Posterior cingulate gyrus (tissue), 11 donors: ENCODE measurements at regions not wholly inside any gene's neighbourhood (a gene's known extent, or its start where the extent isn't known, plus 50 kb on each side); places are given as distances from the start of the nearest gene placed in this dataset.

Source experiments
- DNase-seq, 10 donors: peaks; one replicate each; pipeline versions ENCODE4 v3.0.0 to v3.0.0-alpha.2; 2020 to 2021; ENCODE audit warnings: mixed read lengths in 3 of 10
- intact Hi-C: fragments of 100-400 bp; cut with DNase I; formaldehyde crosslinking; loops from one replicate; pipeline ENCODE4 v1.15.1; 2023

- intact Hi-C loops: no loop called here
- no peak for DNase-seq
These were observed 565.5 kb downstream of the NOVA1 start for GRCh38 chr14:26032348-26032747.

GRCh38 chr14:26026384-26026783 is 571.4 kb downstream of the NOVA1 start:
- intact Hi-C loops: no loop called here
- DNase-seq: no peak

GRCh38 chr14:26023967-26024366 is 573.9 kb downstream of the NOVA1 start:
- no peak for DNase-seq
- intact Hi-C loops: no loop called here

- DNase-seq: no peak
These were observed 576.1 kb downstream of the NOVA1 start for GRCh38 chr14:26021759-26022158.

GRCh38 chr14:26017270-26017669 is 580.6 kb downstream of the NOVA1 start:
- DNase-seq: no peak
- intact Hi-C loops: no loop called here

More at GRCh38 chr14:26021759-26022158, 576.1 kb downstream of the NOVA1 start:
- intact Hi-C loops: no loop called here

GRCh38 chr14:26008290-26008689 is 589.5 kb downstream of the NOVA1 start:
- DNase-seq: no peak
- intact Hi-C loops: no loop called here

- intact Hi-C loops: no loop called here
- DNase-seq: no peak
These were observed 593.5 kb downstream of the NOVA1 start for GRCh38 chr14:26004342-26004741.

- DNase-seq: no peak
- intact Hi-C loops: no loop called here
These were observed 604.0 kb downstream of the NOVA1 start for GRCh38 chr14:25993830-25994229.

- intact Hi-C loops: no loop called here
- no peak for DNase-seq
These were observed 609.3 kb downstream of the NOVA1 start for GRCh38 chr14:25988536-25988935.

- DNase-seq: no peak
- intact Hi-C loops: no loop called here
These were observed 642.1 kb downstream of the NOVA1 start for GRCh38 chr14:25955772-25956171.

GRCh38 chr14:25953532-25954139 is 644.2 kb downstream of the NOVA1 start:
- DNase-seq: peak in 9 of 10 donors; percentile 16 to 87 (median 40)
- intact Hi-C loops: no loop called here

- DNase-seq: no peak
- intact Hi-C loops: no loop called here
These were observed 652.1 kb downstream of the NOVA1 start for GRCh38 chr14:25945746-25946145.

GRCh38 chr14:25944020-25944419 is 653.8 kb downstream of the NOVA1 start:
- intact Hi-C loops: no loop called here
- DNase-seq: no peak

GRCh38 chr14:25943329-25943728 is 654.5 kb downstream of the NOVA1 start:
- intact Hi-C loops: no loop called here
- DNase-seq: no peak

- intact Hi-C loops: no loop called here
- DNase-seq: no peak
These were observed 655.7 kb downstream of the NOVA1 start for GRCh38 chr14:25942090-25942489.

GRCh38 chr14:25933731-25934130 is 664.1 kb downstream of the NOVA1 start:
- intact Hi-C loops: no loop called here
- no peak for DNase-seq

GRCh38 chr14:25929881-25930615 is 667.8 kb downstream of the NOVA1 start:
- DNase-seq: no peak
- intact Hi-C loops: no loop called here

GRCh38 chr14:25911831-25912230 is 686.0 kb downstream of the NOVA1 start:
- peak in 5 of 10 donors; percentile 7 to 75 (median 61) for DNase-seq
- intact Hi-C loops: no loop called here

- no peak for DNase-seq
- intact Hi-C loops: no loop called here
These were observed 688.6 kb downstream of the NOVA1 start for GRCh38 chr14:25909045-25909747.

- intact Hi-C loops: no loop called here
- DNase-seq: no peak
These were observed 689.4 kb downstream of the NOVA1 start for GRCh38 chr14:25908277-25909044.

- DNase-seq: no peak
- intact Hi-C loops: no loop called here
These were observed 693.4 kb downstream of the NOVA1 start for GRCh38 chr14:25904446-25904845.
